ENCODE measurements at regions not wholly inside any gene's neighbourhood (a gene's known extent, or its start where the extent isn't known, plus 50 kb on each side); places are given as distances from the start of the nearest gene placed in this dataset.
"Not testable (repeated sequence)": the region's sequence is repeated elsewhere in the genome, so short reads cannot be mapped to it uniquely, and the experiment has no call there.

GRCh38 chr4:64846417-64846816 lies 437.2 kb upstream of the TECRL start:
- no peak for DNase-seq (ENCODE audit: low read depth in 1 of 2, low spot score in 1 of 2)

GRCh38 chr4:64829749-64830148 lies 420.5 kb upstream of the TECRL start:
- no peak for DNase-seq (ENCODE audit: low read depth in 1 of 2, low spot score in 1 of 2)

GRCh38 chr4:64824591-64824990 lies 415.3 kb upstream of the TECRL start:
- DNase-seq (ENCODE audit: low read depth in 1 of 2, low spot score in 1 of 2), result no peak

GRCh38 chr4:64822405-64822804 lies 413.2 kb upstream of the TECRL start:
- no peak for DNase-seq (ENCODE audit: low read depth in 1 of 2, low spot score in 1 of 2)

GRCh38 chr4:64821219-64821976 lies 412.1 kb upstream of the TECRL start:
- DNase-seq (ENCODE audit: low read depth in 1 of 2, low spot score in 1 of 2), result no peak

- no peak for DNase-seq (ENCODE audit: low read depth in 1 of 2, low spot score in 1 of 2)
These were observed 405.4 kb upstream of the TECRL start for GRCh38 chr4:64814616-64815015.

- DNase-seq (ENCODE audit: low read depth in 1 of 2, low spot score in 1 of 2), result no peak
These were observed 398.6 kb upstream of the TECRL start for GRCh38 chr4:64807821-64808220.

GRCh38 chr4:64799751-64800150 lies 390.5 kb upstream of the TECRL start:
- DNase-seq (ENCODE audit: low read depth in 1 of 2, low spot score in 1 of 2), result no peak

- not testable (repeated sequence) for DNase-seq (ENCODE audit: low read depth in 1 of 2, low spot score in 1 of 2)
These were observed 389.6 kb upstream of the TECRL start for GRCh38 chr4:64798828-64799227.

- DNase-seq (ENCODE audit: low read depth in 1 of 2, low spot score in 1 of 2), result no peak
These were observed 387.3 kb upstream of the TECRL start for GRCh38 chr4:64796581-64796980.

GRCh38 chr4:64784125-64784524 lies 374.9 kb upstream of the TECRL start:
- DNase-seq (ENCODE audit: low read depth in 1 of 2, low spot score in 1 of 2), result no peak

- DNase-seq (ENCODE audit: low read depth in 1 of 2, low spot score in 1 of 2), result no peak
These were observed 372.6 kb upstream of the TECRL start for GRCh38 chr4:64781737-64782326.

- DNase-seq (ENCODE audit: low read depth in 1 of 2, low spot score in 1 of 2), result no peak
These were observed 371.4 kb upstream of the TECRL start for GRCh38 chr4:64780664-64781063.

- no peak for DNase-seq (ENCODE audit: low read depth in 1 of 2, low spot score in 1 of 2)
These were observed 368.0 kb upstream of the TECRL start for GRCh38 chr4:64777286-64777685.

GRCh38 chr4:64776820-64777219 lies 367.6 kb upstream of the TECRL start:
- no peak for DNase-seq (ENCODE audit: low read depth in 1 of 2, low spot score in 1 of 2)

- no peak for DNase-seq (ENCODE audit: low read depth in 1 of 2, low spot score in 1 of 2)
These were observed 365.4 kb upstream of the TECRL start for GRCh38 chr4:64774626-64775025.

GRCh38 chr4:64771149-64771548 lies 361.9 kb upstream of the TECRL start:
- no peak for DNase-seq (ENCODE audit: low read depth in 1 of 2, low spot score in 1 of 2)

GRCh38 chr4:64767547-64767946 lies 358.3 kb upstream of the TECRL start:
- DNase-seq (ENCODE audit: low read depth in 1 of 2, low spot score in 1 of 2), result no peak

GRCh38 chr4:64766565-64766964 lies 357.3 kb upstream of the TECRL start:
- no peak for DNase-seq (ENCODE audit: low read depth in 1 of 2, low spot score in 1 of 2)

- DNase-seq (ENCODE audit: low read depth in 1 of 2, low spot score in 1 of 2), result no peak
These were observed 346.8 kb upstream of the TECRL start for GRCh38 chr4:64756016-64756415.

GRCh38 chr4:64747919-64748715 lies 338.9 kb upstream of the TECRL start:
- DNase-seq (ENCODE audit: low read depth in 1 of 2, low spot score in 1 of 2), result no peak

GRCh38 chr4:64738240-64738639 lies 329.0 kb upstream of the TECRL start:
- DNase-seq (ENCODE audit: low read depth in 1 of 2, low spot score in 1 of 2), result no peak

Data from activated CD4-positive, alpha-beta T cell treated with anti-CD3 and anti-CD28 coated beads, Interleukin-2, amount 50 U/mL, for 24 hours (primary cell).